SK-N-SH (cell line): ENCODE measurements at regions not wholly inside any gene's neighbourhood (a gene's known extent, or its start where the extent isn't known, plus 50 kb on each side); places are given as distances from the start of the nearest gene placed in this dataset.

Experiments used
- CTCF ChIA-PET: fragments of 300-600, 350-600 bp; formaldehyde crosslinking; extraction: SDS; loops from one replicate; lab custom pipeline; 2021; lab: Yijun Ruan, JAX
- POLR2A ChIA-PET: fragments of 350-600 bp; sonication (Branson Sonifier 250); formaldehyde crosslinking; extraction: SDS; loops from one replicate; lab custom pipeline; 2020; ENCODE audit warnings: antibody characterized with exemption, inconsistent platforms; lab: Yijun Ruan, JAX
- DNase-seq: peaks from one replicate; pipeline ENCODE4 v3.0.0; 2012
- H2AFZ ChIP-seq: fragments of 200-600 bp; sonication (generic); 2 replicates; pipeline ENCODE4 v1.8.1; 2016; ENCODE audit warnings: antibody characterized with exemption, mild to moderate bottlenecking, low read depth
- H3F3A ChIP-seq: fragments of 200-600 bp; sonication (generic); replicated peaks from 2 replicates; pipeline ENCODE3; 2016; ENCODE audit warnings: antibody characterized with exemption, mild to moderate bottlenecking; ENCODE audit not compliant: insufficient read depth
- H3K27ac ChIP-seq, 2 experiments: fragments of 200-500 bp in 1 of 2; fragments of 200-600 bp in 1 of 2; sonication (Bioruptor generic) in 1 of 2; sonication (generic), shearing (Covaris generic) in 1 of 2; 2 replicates each; pipeline versions ENCODE4 v1.5.1 to v1.6.1; 2014 to 2016; ENCODE audit warnings: low read depth in 2 of 2, inconsistent platforms in 1 of 2, low read length in 1 of 2, mild to moderate bottlenecking in 1 of 2, mixed read lengths in 1 of 2
- H3K27me3 ChIP-seq: fragments of 200-600 bp; sonication (generic), shearing (Covaris generic); 2 replicates; pipeline ENCODE4 v1.6.1; 2016; ENCODE audit warnings: mixed run types; ENCODE audit not compliant: insufficient read depth
- H3K36me3 ChIP-seq, 2 experiments: fragments of 200-500 bp in 1 of 2; fragments of 200-600 bp in 1 of 2; sonication (Bioruptor generic) in 1 of 2; sonication (generic) in 1 of 2; replicated peaks in 1 of 2; 2 replicates each; pipeline versions ENCODE3 to v1.5.1; 2014 to 2016; ENCODE audit warnings: low read length in 1 of 2, mild to moderate bottlenecking in 1 of 2; ENCODE audit not compliant: insufficient read depth in 2 of 2, control insufficient read depth in 1 of 2
- H3K4me1 ChIP-seq, 2 experiments: fragments of 200-500 bp in 1 of 2; fragments of 200-600 bp in 1 of 2; sonication (Bioruptor generic) in 1 of 2; sonication (generic), shearing (Covaris generic) in 1 of 2; 2 replicates each; pipeline versions ENCODE4 v1.5.1 to v1.6.1; 2014 to 2016; ENCODE audit warnings: low read depth in 1 of 2, low read length in 1 of 2, mixed run types in 1 of 2; ENCODE audit not compliant: insufficient read depth in 2 of 2, control insufficient read depth in 1 of 2
- H3K4me2 ChIP-seq: fragments of 200-600 bp; sonication (generic), shearing (Covaris generic); 2 replicates; pipeline ENCODE4 v1.6.1; 2017; ENCODE audit warnings: mixed run types
- H3K4me3 ChIP-seq, 2 experiments: fragments of 200-500 bp in 1 of 2; fragments of 200-600 bp in 1 of 2; sonication (Bioruptor generic) in 1 of 2; sonication (generic), shearing (Covaris generic) in 1 of 2; 2 replicates each; pipeline versions ENCODE4 v1.5.1 to v1.8.1; 2014 to 2016; ENCODE audit warnings: low read depth in 2 of 2, inconsistent platforms in 1 of 2, low read length in 1 of 2, mild to moderate bottlenecking in 1 of 2, mixed read lengths in 1 of 2, moderate library complexity in 1 of 2
- H3K79me2 ChIP-seq: fragments of 200-600 bp; sonication (generic); 2 replicates; pipeline ENCODE4 v1.8.1; 2017; ENCODE audit warnings: mild to moderate bottlenecking; ENCODE audit not compliant: insufficient read depth
- H3K9ac ChIP-seq: fragments of 200-600 bp; sonication (generic); 2 replicates; pipeline ENCODE4 v1.6.1; 2017; ENCODE audit warnings: mixed run types
- H3K9me2 ChIP-seq: fragments of 200-600 bp; sonication (generic); 2 replicates; pipeline ENCODE4 v1.6.1; 2017; ENCODE audit warnings: mixed run types
- H3K9me3 ChIP-seq: fragments of 200-600 bp; sonication (generic); 2 replicates; pipeline ENCODE4 v1.6.1; 2017; ENCODE audit warnings: mixed run types, mild to moderate bottlenecking, moderate library complexity
- H4K20me1 ChIP-seq: fragments of 200-600 bp; sonication (generic); 2 replicates; pipeline ENCODE4 v1.6.1; 2017; ENCODE audit warnings: mild to moderate bottlenecking, mixed run types; ENCODE audit not compliant: insufficient read depth
- CTCF ChIP-seq: fragments of 200-600 bp; sonication (generic); IDR thresholded peaks from 2 replicates; pipeline ENCODE4 v1.6.1; 2017; ENCODE audit warnings: antibody characterized with exemption, mild to moderate bottlenecking, moderate library complexity
- EP300 ChIP-seq, 2 experiments: IDR thresholded peaks; 2 replicates each; pipeline versions ENCODE4 v1.4.0 to v1.6.1; 2012; ENCODE audit warnings: borderline replicate concordance in 1 of 2, low read depth in 1 of 2, low read length in 1 of 2
- FOSL2 ChIP-seq: IDR thresholded peaks from 2 replicates; pipeline ENCODE4 v1.4.0; 2012; ENCODE audit warnings: low read depth, mild to moderate bottlenecking, moderate library complexity, borderline replicate concordance
- FOXJ3 ChIP-seq: sonication (generic); formaldehyde crosslinking; IDR thresholded peaks from 2 replicates; pipeline ENCODE4 v1.5.1; 2020; ENCODE audit warnings: mild to moderate bottlenecking, missing genetic modification reagents
- FOXM1 ChIP-seq: IDR thresholded peaks from 2 replicates; pipeline ENCODE4 v1.4.0; 2012; ENCODE audit warnings: low read depth, mild to moderate bottlenecking
- GABPA ChIP-seq: IDR thresholded peaks from 2 replicates; pipeline ENCODE4 v1.4.0; 2012; ENCODE audit warnings: low read depth, mild to moderate bottlenecking
- GATA2 ChIP-seq: sonication (generic); formaldehyde crosslinking; IDR thresholded peaks from 2 replicates; pipeline ENCODE4 v1.5.0; 2020; ENCODE audit warnings: mild to moderate bottlenecking, missing genetic modification reagents
- JUND ChIP-seq: IDR thresholded peaks from 2 replicates; pipeline ENCODE4 v1.4.0; 2012
- MEF2A ChIP-seq: IDR thresholded peaks from 2 replicates; pipeline ENCODE4 v1.4.0; 2012; ENCODE audit warnings: low read depth, borderline replicate concordance
- MXI1 ChIP-seq: IDR thresholded peaks from 2 replicates; pipeline ENCODE4 v1.6.1; 2012; ENCODE audit warnings: mild to moderate bottlenecking, low read depth, low read length, improper control_type of control experiment
- NRF1 ChIP-seq: IDR thresholded peaks from 2 replicates; pipeline ENCODE4 v1.6.1; 2012; ENCODE audit warnings: low read depth, mild to moderate bottlenecking, low read length
- PBX3 ChIP-seq: IDR thresholded peaks from 2 replicates; pipeline ENCODE4; 2012
- RAD21 ChIP-seq: IDR thresholded peaks from 2 replicates; pipeline ENCODE4 v1.6.1; 2012; ENCODE audit warnings: mild to moderate bottlenecking, low read length
- RFX5 ChIP-seq: IDR thresholded peaks from 2 replicates; pipeline ENCODE4 v1.6.1; 2012; ENCODE audit warnings: mild to moderate bottlenecking, improper control_type of control experiment, low read length
- RXRA ChIP-seq: IDR thresholded peaks from 2 replicates; pipeline ENCODE4 v1.4.0; 2012; ENCODE audit warnings: low read depth, mild to moderate bottlenecking, borderline replicate concordance
- SIN3A ChIP-seq: IDR thresholded peaks from 2 replicates; pipeline ENCODE4 v1.6.1; 2012; ENCODE audit warnings: low read depth, mild to moderate bottlenecking, low read length, moderate library complexity, borderline replicate concordance
- SMC3 ChIP-seq: IDR thresholded peaks from 2 replicates; pipeline ENCODE4 v1.6.1; 2012; ENCODE audit warnings: low read depth, low read length, improper control_type of control experiment
- TAF1 ChIP-seq: IDR thresholded peaks from 2 replicates; pipeline ENCODE4 v1.6.1; 2012; ENCODE audit warnings: low read depth, mild to moderate bottlenecking, low read length, moderate library complexity, borderline replicate concordance
- TEAD4 ChIP-seq: IDR thresholded peaks from 2 replicates; pipeline ENCODE4 v1.4.0; 2012; ENCODE audit warnings: mild to moderate bottlenecking, borderline replicate concordance; ENCODE audit not compliant: insufficient read depth
- USF2 ChIP-seq: fragments of 150-350 bp; IDR thresholded peaks from 2 replicates; pipeline ENCODE4 v1.6.1; 2017; ENCODE audit warnings: antibody characterized with exemption, low read length, low read depth, borderline replicate concordance
- YY1 ChIP-seq: IDR thresholded peaks from 2 replicates; pipeline ENCODE4 v1.4.0; 2012; ENCODE audit warnings: low read depth, mild to moderate bottlenecking
- ZBTB33 ChIP-seq: IDR thresholded peaks from 2 replicates; pipeline ENCODE4 v1.4.0; 2012; ENCODE audit warnings: low read depth, borderline replicate concordance
- WGBS: methylation state at CpG from one replicate; pipeline ENCODE4 v1.1.6; 2017; ENCODE audit warnings: low lambda C conversion rate; 5-methylcytosine and 5-hydroxymethylcytosine counted together

- TF ChIP-seq PBX3 (no peak), MXI1 (no peak), NRF1 (no peak), EP300 (IDR thresholded peaks at IDR 0.05; ENCODE audit: borderline replicate concordance in 1 of 2, low read depth in 1 of 2, low read length in 1 of 2) (no peak), CTCF (no peak)
These were observed 80.5 kb downstream of the BLTP1 start (continued) for GRCh38 chr4:122232633-122233032.

GRCh38 chr4:122234686-122235085 is 82.6 kb downstream of the BLTP1 start:
- POLR2A ChIA-PET = no interaction called here
- H3K36me3 ChIP-seq = peaks cover 41 to 48% of the 10 kb centered on the region in 2 experiments
- H3K9me3 ChIP-seq = no peaks in the 10 kb centered on the region
- CTCF ChIA-PET = no interaction called here
- no peak overlapping the region for H3K4me3 ChIP-seq
- H3K79me2 ChIP-seq = no peaks in the 10 kb centered on the region
- H3K4me1 ChIP-seq = no peaks in the 10 kb centered on the region
- H4K20me1 ChIP-seq = no peaks in the 10 kb centered on the region
- H3F3A ChIP-seq = peaks cover 5% of the 10 kb centered on the region
- WGBS = 78% methylated on average over 3 of the region's 3 CpGs
- H3K9ac ChIP-seq = no peak overlapping the region
- H3K9me2 ChIP-seq = no peaks in the 10 kb centered on the region
- no peak overlapping the region for H3K27ac ChIP-seq
- TF ChIP-seq TAF1 (no peak), GATA2 (CRISPR knock-in tag) (no peak), RXRA (no peak), EP300 (IDR thresholded peaks at IDR 0.05; ENCODE audit: borderline replicate concordance in 1 of 2, low read depth in 1 of 2, low read length in 1 of 2) (no peak), USF2 (no peak), JUND (no peak), NRF1 (no peak), FOXM1 (no peak), GABPA (no peak), FOXJ3 (CRISPR knock-in tag) (no peak), MEF2A (no peak), CTCF (no peak), RFX5 (no peak), TEAD4 (no peak), SMC3 (no peak), YY1 (no peak), SIN3A (no peak), RAD21 (no peak), FOSL2 (no peak), ZBTB33 (no peak)
- no peak overlapping the region for H2AFZ ChIP-seq
- DNase-seq = no peak
- H3K4me2 ChIP-seq = no peak overlapping the region
- no peaks in the 10 kb centered on the region for H3K27me3 ChIP-seq
